ENCODE measurements at regions not wholly inside any gene's neighbourhood (a gene's known extent, or its start where the extent isn't known, plus 50 kb on each side); places are given as distances from the start of the nearest gene placed in this dataset.
A peak's percentile ranks its signal among the peaks of the same experiment; 100 is the strongest.

DNA sequence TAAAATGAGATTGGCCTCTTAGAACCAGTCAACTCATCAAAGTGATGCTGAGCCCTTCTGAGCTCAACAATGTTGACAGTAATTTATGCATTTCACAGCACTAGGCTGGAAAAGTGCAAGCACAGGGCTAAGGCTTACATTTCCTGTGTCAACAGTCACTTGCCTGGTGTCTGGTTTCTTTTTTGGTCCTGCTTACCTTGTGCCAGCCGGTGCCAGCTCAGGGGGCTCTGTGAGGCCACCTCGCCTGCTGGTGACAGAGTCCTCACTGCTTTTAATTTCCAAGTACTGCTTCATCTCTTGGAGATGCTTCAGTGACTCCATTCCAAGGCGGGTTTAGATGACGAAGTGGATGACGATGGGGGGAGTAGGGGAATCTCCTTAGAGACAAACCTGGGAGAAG is 53.1 kb upstream of the KCNA1 start:
- no peak overlapping the region for H3K4me3 ChIP-seq (ENCODE audit: low read depth in 1 of 5, low read length in 5 of 5)
- peaks cover 0 to 29% (median 25%) of the 10 kb centered on the region in 5 donors for H3K27me3 ChIP-seq (ENCODE audit: control insufficient read depth in 5 of 5, insufficient read depth in 4 of 5, low read length in 5 of 5)
- peaks cover 2 to 15% (median 13%) of the 10 kb centered on the region in 5 donors for H3K4me1 ChIP-seq (ENCODE audit: control insufficient read depth in 5 of 5, insufficient read depth in 5 of 5, low read length in 5 of 5)
- H3K36me3 ChIP-seq (ENCODE audit: control insufficient read depth in 5 of 5, insufficient read depth in 5 of 5, low read length in 5 of 5) = no peaks in the 10 kb centered on the region
- H3K27ac ChIP-seq (ENCODE audit: low read depth, low read length) = no peak overlapping the region
- no peak overlapping the region for H3K9ac ChIP-seq (ENCODE audit: low read length in 5 of 5)
- no peaks in the 10 kb centered on the region for H3K9me3 ChIP-seq (ENCODE audit: control insufficient read depth in 5 of 5, low read length in 5 of 5)

GRCh38 chr12:4857472-4858291 is 52.0 kb upstream of the KCNA1 start:
- Histone ChIP-seq H3K36me3 (ENCODE audit: control insufficient read depth in 5 of 5, insufficient read depth in 5 of 5, low read length in 5 of 5) (no peaks in the 10 kb centered on the region), H3K27ac (ENCODE audit: low read depth, low read length) (no peak overlapping the region), H3K9ac (ENCODE audit: low read length in 5 of 5) (no peak overlapping the region), H3K4me3 (ENCODE audit: low read depth in 1 of 5, low read length in 5 of 5) (peak overlapping the region; percentile 29 to 43 (median 31)), H3K4me1 (ENCODE audit: control insufficient read depth in 5 of 5, insufficient read depth in 5 of 5, low read length in 5 of 5) (peaks cover 2 to 15% (median 13%) of the 10 kb centered on the region in 5 donors), H3K27me3 (ENCODE audit: control insufficient read depth in 5 of 5, insufficient read depth in 4 of 5, low read length in 5 of 5) (peaks cover 0 to 29% (median 26%) of the 10 kb centered on the region in 5 donors), H3K9me3 (ENCODE audit: control insufficient read depth in 5 of 5, low read length in 5 of 5) (no peaks in the 10 kb centered on the region)

GRCh38 chr12:4858386-4858785 is 51.3 kb upstream of the KCNA1 start:
- H3K4me3 ChIP-seq (ENCODE audit: low read depth in 1 of 5, low read length in 5 of 5) = no peak overlapping the region
- peaks cover 0 to 29% (median 23%) of the 10 kb centered on the region in 5 donors for H3K27me3 ChIP-seq (ENCODE audit: control insufficient read depth in 5 of 5, insufficient read depth in 4 of 5, low read length in 5 of 5)
- H3K4me1 ChIP-seq (ENCODE audit: control insufficient read depth in 5 of 5, insufficient read depth in 5 of 5, low read length in 5 of 5) = peaks cover 2 to 15% (median 13%) of the 10 kb centered on the region in 5 donors
- no peaks in the 10 kb centered on the region for H3K36me3 ChIP-seq (ENCODE audit: control insufficient read depth in 5 of 5, insufficient read depth in 5 of 5, low read length in 5 of 5)
- H3K9me3 ChIP-seq (ENCODE audit: control insufficient read depth in 5 of 5, low read length in 5 of 5) = no peaks in the 10 kb centered on the region
- no peak overlapping the region for H3K9ac ChIP-seq (ENCODE audit: low read length in 5 of 5)
- no peak overlapping the region for H3K27ac ChIP-seq (ENCODE audit: low read depth, low read length)

GRCh38 chr12:4859478-4860210 is 50.1 kb upstream of the KCNA1 start:
- H3K36me3 ChIP-seq (ENCODE audit: control insufficient read depth in 5 of 5, insufficient read depth in 5 of 5, low read length in 5 of 5) = no peaks in the 10 kb centered on the region
- H3K4me3 ChIP-seq (ENCODE audit: low read depth in 1 of 5, low read length in 5 of 5) = no peak overlapping the region
- H3K4me1 ChIP-seq (ENCODE audit: control insufficient read depth in 5 of 5, insufficient read depth in 5 of 5, low read length in 5 of 5) = peaks cover 2 to 15% (median 13%) of the 10 kb centered on the region in 5 donors
- H3K9me3 ChIP-seq (ENCODE audit: control insufficient read depth in 5 of 5, low read length in 5 of 5) = no peaks in the 10 kb centered on the region
- H3K27ac ChIP-seq (ENCODE audit: low read depth, low read length) = no peak overlapping the region
- no peak overlapping the region for H3K9ac ChIP-seq (ENCODE audit: low read length in 5 of 5)
- H3K27me3 ChIP-seq (ENCODE audit: control insufficient read depth in 5 of 5, insufficient read depth in 4 of 5, low read length in 5 of 5) = peaks cover 0 to 31% (median 29%) of the 10 kb centered on the region in 5 donors
